K562 (cell line): ENCODE measurements at regions not wholly inside any gene's neighbourhood (a gene's known extent, or its start where the extent isn't known, plus 50 kb on each side); places are given as distances from the start of the nearest gene placed in this dataset.

Experiments
- ATAC-seq: fragments of 200-7000 bp; cut with Tn5 transposase; 3 replicates; pipeline ENCODE4 v1.9.1; 2020; ENCODE audit warnings: moderate library complexity
- BruUV-seq: library from RNA; stranded (reverse); fragments of 400-500 nt; replicated peaks from 2 replicates; lab custom pipeline; 2021; lab: Mats Ljungman, UMichigan
- CTCF ChIA-PET: fragments of 300-600 bp; formaldehyde crosslinking; extraction: SDS; loops from one replicate; lab custom pipeline; 2021; ENCODE audit warnings: low intra/inter-chr PET ratio; lab: Yijun Ruan, JAX
- POLR2A ChIA-PET: fragments of 300-600, 350-650 bp; sonication (Branson Sonifier 250); formaldehyde crosslinking; extraction: SDS; loops from one replicate; lab custom pipeline; 2021; ENCODE audit warnings: antibody characterized with exemption, inconsistent platforms; lab: Yijun Ruan, JAX
- DNase-seq, 4 experiments: peaks; one replicate each; pipeline versions ENCODE4 v3.0.0 to v3.0.0-alpha.2; 2011 to 2018; ENCODE audit warnings: low spot score in 3 of 4, mixed read lengths in 3 of 4; ENCODE audit errors: extremely low read depth in 1 of 4
- FAIRE-seq: peaks from 2 replicates; lab custom pipeline; 2011; peaks lifted over from hg19 to GRCh38; lab: Jason Lieb, UNC
- H2AFZ ChIP-seq: 2 replicates; pipeline ENCODE4 v1.6.0; 2011; ENCODE audit warnings: low read depth, low read length, control low read depth, inconsistent platforms
- H3K27ac ChIP-seq: fragments of 200-600 bp; 3 replicates; pipeline ENCODE4 v1.8.0; 2011; ENCODE audit warnings: low read depth, mild to moderate bottlenecking, control low read depth, inconsistent platforms, low read length, moderate library complexity, mixed read lengths; ENCODE audit errors: extremely low read depth
- H3K27me3 ChIP-seq, 2 experiments: fragments of 300-600 bp in 1 of 2; 2 replicates in 1 of 2; 3 replicates in 1 of 2; pipeline versions ENCODE4 v1.6.0 to v1.8.0; 2011; ENCODE audit warnings: inconsistent platforms in 2 of 2, low read length in 2 of 2, mild to moderate bottlenecking in 1 of 2, mixed read lengths in 1 of 2, moderate library complexity in 1 of 2; ENCODE audit not compliant: control insufficient read depth in 2 of 2, insufficient read depth in 2 of 2
- H3K36me3 ChIP-seq: fragments of 300-600 bp; 3 replicates; pipeline ENCODE4 v1.8.0; 2011; ENCODE audit warnings: mild to moderate bottlenecking, low read length, inconsistent platforms; ENCODE audit not compliant: control insufficient read depth, insufficient read depth
- H3K4me1 ChIP-seq, 2 experiments: fragments of 200-600 bp in 1 of 2; replicated peaks in 1 of 2; 2 replicates in 1 of 2; 3 replicates in 1 of 2; pipeline versions ENCODE4 v1.5.1 to v1.8.0; 2011; ENCODE audit warnings: inconsistent platforms in 2 of 2, low read length in 2 of 2, mild to moderate bottlenecking in 1 of 2, mixed read lengths in 1 of 2, moderate library complexity in 1 of 2; ENCODE audit not compliant: control insufficient read depth in 2 of 2, insufficient read depth in 2 of 2
- H3K4me2 ChIP-seq: 2 replicates; pipeline ENCODE4 v1.6.1; 2011; ENCODE audit warnings: low read length, control low read depth, inconsistent platforms, mixed read lengths; ENCODE audit not compliant: insufficient read depth
- H3K4me3 ChIP-seq: fragments of 200-600 bp; sonication (generic), shearing (Covaris generic); 2 replicates; pipeline ENCODE4 v1.5.1; 2016; ENCODE audit warnings: control low read depth, inconsistent platforms
- H3K79me2 ChIP-seq: fragments of 200-600 bp; 3 replicates; pipeline ENCODE4 v1.8.0; 2011; ENCODE audit warnings: low read length, inconsistent platforms; ENCODE audit not compliant: control insufficient read depth, insufficient read depth
- H3K9ac ChIP-seq, 2 experiments: 2 replicates each; pipeline versions ENCODE4 v1.6.0 to v1.6.1; 2011; ENCODE audit warnings: low read depth in 2 of 2, low read length in 2 of 2, control low read depth in 1 of 2, inconsistent platforms in 1 of 2, mild to moderate bottlenecking in 1 of 2, mixed read lengths in 1 of 2; ENCODE audit not compliant: insufficient read depth in 1 of 2
- H3K9me1 ChIP-seq: one replicate; pipeline ENCODE4 v1.6.0; 2011; ENCODE audit warnings: inconsistent platforms, mild to moderate bottlenecking, low read length, moderate library complexity; ENCODE audit not compliant: control insufficient read depth, insufficient read depth
- H3K9me3 ChIP-seq: replicated peaks from 2 replicates; pipeline ENCODE4 v1.5.1; 2011; ENCODE audit warnings: low read depth, low read length, inconsistent platforms; ENCODE audit not compliant: control insufficient read depth, insufficient read depth
- H4K20me1 ChIP-seq: replicated peaks from 2 replicates; pipeline ENCODE4 v1.6.1; 2011; ENCODE audit warnings: low read length, inconsistent platforms, mixed read lengths; ENCODE audit not compliant: control insufficient read depth, insufficient read depth
- BRD9 ChIP-seq: fragments of 450-650 bp; IDR thresholded peaks from 2 replicates; pipeline ENCODE4 v1.6.1; 2018; ENCODE audit warnings: low read depth; ENCODE audit not compliant: partially characterized antibody
- ETV1 ChIP-seq: fragments of 450-650 bp; conservative IDR thresholded peaks from 2 replicates; pipeline ENCODE4 v1.6.1; 2016; ENCODE audit warnings: missing genetic modification characterization, control low read depth, low read depth, missing compliant biosample characterization
- NFXL1 ChIP-seq: fragments of 450-650 bp; formaldehyde crosslinking; IDR thresholded peaks from 2 replicates; pipeline ENCODE4 v1.4.0; 2021; ENCODE audit warnings: mild to moderate bottlenecking
- RBM25 ChIP-seq: fragments of 200-400 bp; formaldehyde crosslinking; IDR thresholded peaks from 2 replicates; pipeline ENCODE4 v1.6.1; 2018; ENCODE audit warnings: low read length, low read depth, moderate library complexity; ENCODE audit not compliant: severe bottlenecking
- SRSF9 ChIP-seq: fragments of 200-400 bp; formaldehyde crosslinking; IDR thresholded peaks from 2 replicates; pipeline ENCODE4 v1.6.1; 2017; ENCODE audit warnings: low read depth, low read length, borderline replicate concordance
- TCFL5 ChIP-seq: fragments of 250-450 bp; sonication (Bioruptor Pico); conservative IDR thresholded peaks from 2 replicates; pipeline ENCODE4 v1.6.1; 2021; ENCODE audit warnings: mild to moderate bottlenecking, moderate library complexity, matching md5 sums
- ZKSCAN1 ChIP-seq: fragments of 150-350 bp; IDR thresholded peaks from 2 replicates; pipeline ENCODE4 v1.6.1; 2016; ENCODE audit warnings: low read depth, low read length
- ZNF146 ChIP-seq: IDR thresholded peaks from one replicate; pipeline ENCODE4 v1.6.1; 2018; ENCODE audit warnings: missing compliant biosample characterization; ENCODE audit not compliant: unreplicated experiment
- ZNF408 ChIP-seq: fragments of 250-450 bp; sonication (Bioruptor Pico); IDR thresholded peaks from 2 replicates; pipeline ENCODE4 v1.4.0; 2020; ENCODE audit warnings: low read depth, mild to moderate bottlenecking, moderate library complexity
- ZNF830 ChIP-seq: fragments of 250-450 bp; sonication (Bioruptor Pico); IDR thresholded peaks from 2 replicates; pipeline ENCODE4 v1.5.0; 2021; ENCODE audit warnings: mild to moderate bottlenecking
- WGBS: fragments of 100-300 bp; shearing (Covaris generic); methylation state at CpG from one replicate; pipeline ENCODE4 v1.1.6; 2016; ENCODE audit warnings: low coverage, mixed read lengths; ENCODE audit not compliant: insufficient coverage; ENCODE audit errors: missing lambda C conversion rate; 5-methylcytosine and 5-hydroxymethylcytosine counted together
- in situ Hi-C: fragments of 300-500 bp; cut with MboI; formaldehyde crosslinking; loops from 4 replicates; pipeline ENCODE4 v1.15.0; 2018; ENCODE audit warnings: inconsistent platforms, mixed read lengths
- intact Hi-C: fragments of 100-400 bp; cut with micrococcal nuclease; formaldehyde crosslinking; loops from 2 replicates; pipeline ENCODE4 v1.14.2; 2022

- WGBS = 63% methylated on average over 2 of the region's 2 CpGs
Observed at GRCh38 chr5:135097390-135097789, 63.4 kb upstream of the PITX1 start.

GRCh38 chr5:135095871-135096270 is 61.8 kb upstream of the PITX1 start:
- 41% methylated on average over 3 of the region's 3 CpGs for WGBS

More at GRCh38 chr5:135097390-135097789, 63.4 kb upstream of the PITX1 start:
- Histone ChIP-seq H3K27me3 (no peaks in the 10 kb centered on the region), H3K9me1 (no peaks in the 10 kb centered on the region), H3K79me2 (no peaks in the 10 kb centered on the region), H3K4me1 (peaks cover 8 to 16% of the 10 kb centered on the region in 2 experiments; a peak in 3 of 5 replicates), H3K36me3 (no peaks in the 10 kb centered on the region), H3K4me3 (no peak overlapping the region), H3K9me3 (no peaks in the 10 kb centered on the region), H4K20me1 (no peaks in the 10 kb centered on the region), H3K9ac (no peak overlapping the region), H3K4me2 (no peak overlapping the region), H3K27ac (no peak overlapping the region), H2AFZ (no peak overlapping the region)
- DNase-seq = no peak
- no TSS peak for BruUV-seq
- CTCF ChIA-PET = no interaction called here
- intact Hi-C loops (loop anchor here (5.0 kb wide), 1 partner anchor 65 kb away; the partner anchor contains the start of gene PITX1), in situ Hi-C loops (no loop called here)
- no peak for ATAC-seq
- POLR2A ChIA-PET = no interaction called here
- no peak for FAIRE-seq
- TF ChIP-seq ZNF146 (CRISPR knock-in tag) (peak; percentile 94), RBM25 (peak; percentile 72), ZNF408 (CRISPR knock-in tag) (no peak)

More at GRCh38 chr5:135095871-135096270, 61.8 kb upstream of the PITX1 start:
- ChIA-PET POLR2A (interaction anchor here (1.0 kb wide), 1 partner anchor 16 kb away, joined by 3 read pairs; no protein-coding TSS in a partner anchor), CTCF (no interaction called here)
- intact Hi-C loops (loop anchor here (5.0 kb wide), 1 partner anchor 64 kb away; the partner anchor contains the start of gene PITX1), in situ Hi-C loops (no loop called here)
- Histone ChIP-seq H3K9me1 (no peaks in the 10 kb centered on the region), H3K4me2 (no peak overlapping the region), H2AFZ (no peak overlapping the region), H3K9ac (0 out of 4 replicates have a peak overlapping the region, but pooled peaks of 1 of the 2 experiments have one; percentile 11), H4K20me1 (no peaks in the 10 kb centered on the region), H3K36me3 (no peaks in the 10 kb centered on the region), H3K9me3 (no peaks in the 10 kb centered on the region), H3K4me1 (peaks cover 8 to 16% of the 10 kb centered on the region in 2 experiments; a peak in 3 of 5 replicates), H3K79me2 (no peaks in the 10 kb centered on the region), H3K4me3 (no peak overlapping the region), H3K27me3 (no peaks in the 10 kb centered on the region), H3K27ac (no peak overlapping the region)
- no peak for FAIRE-seq
- BruUV-seq = no TSS peak
- no peak for TF ChIP-seq ETV1 (tag)
- TF ChIP-seq BRD9 = no peak
- no peak for TF ChIP-seq ZNF830 (CRISPR knock-in tag)
- no peak for TF ChIP-seq SRSF9
- TF ChIP-seq TCFL5 = no peak
- TF ChIP-seq ZKSCAN1 = no peak
- TF ChIP-seq NFXL1 (CRISPR knock-in tag) = no peak
- no peak for ATAC-seq
- no peak for DNase-seq
